GM12878 (cell line): ENCODE measurements at regions not wholly inside any gene's neighbourhood (a gene's known extent, or its start where the extent isn't known, plus 50 kb on each side); places are given as distances from the start of the nearest gene placed in this dataset.
"Not testable (repeated sequence)": the region's sequence is repeated elsewhere in the genome, so short reads cannot be mapped to it uniquely, and the experiment has no call there.

ENCODE experiments used
- ATAC-seq: fragments of 200-7000 bp; cut with Tn5 transposase; 3 replicates; pipeline ENCODE4 v1.9.1; 2020; ENCODE audit warnings: mild to moderate bottlenecking, moderate library complexity
- BruUV-seq: library from RNA; stranded (reverse); fragments of 400-500 nt; replicated peaks from 2 replicates; lab custom pipeline; 2021; lab: Mats Ljungman, UMichigan
- CTCF ChIA-PET: fragments of 300-600 bp; sonication (Branson Sonifier 250); formaldehyde crosslinking; extraction: SDS; loops from one replicate; lab custom pipeline; 2021; ENCODE audit warnings: inconsistent platforms; lab: Yijun Ruan, JAX
- POLR2A ChIA-PET: fragments of 350-600 bp; formaldehyde crosslinking; extraction: SDS; loops from one replicate; lab custom pipeline; 2021; ENCODE audit warnings: inconsistent platforms; lab: Charles Lee
- RAD21 ChIA-PET: fragments of 300-600 bp; sonication (Branson Sonifier 250); formaldehyde crosslinking; loops from one replicate; lab custom pipeline; 2023; ENCODE audit warnings: antibody characterized with exemption; ENCODE audit not compliant: unreplicated experiment; lab: Charles Lee
- SMC1A ChIA-PET: fragments of 300-600 bp; sonication (Branson Sonifier 250); formaldehyde crosslinking; loops from one replicate; lab custom pipeline; 2023; ENCODE audit not compliant: unreplicated experiment, uncharacterized antibody; lab: Charles Lee
- DNase-seq: peaks from one replicate; pipeline ENCODE4 v3.0.0-alpha.2; 2011; ENCODE audit warnings: low read depth, low spot score
- FAIRE-seq: peaks from 3 replicates; lab custom pipeline; 2011; peaks lifted over from hg19 to GRCh38; lab: Jason Lieb, UNC
- H2AFZ ChIP-seq: 2 replicates; pipeline ENCODE4 v1.6.0; 2011; ENCODE audit warnings: low read depth, low read length, control low read depth; ENCODE audit not compliant: control insufficient read depth
- H3K27ac ChIP-seq: 2 replicates; pipeline ENCODE4 v1.5.1; 2011; ENCODE audit warnings: control low read depth; ENCODE audit not compliant: control insufficient read depth, insufficient read depth
- H3K27me3 ChIP-seq, 2 experiments: replicated peaks in 1 of 2; 2 replicates each; pipeline versions ENCODE4 v1.6.0 to v1.6.1; 2011; ENCODE audit warnings: low read length in 1 of 2; ENCODE audit not compliant: control insufficient read depth in 2 of 2, insufficient read depth in 2 of 2
- H3K36me3 ChIP-seq, 2 experiments: 2 replicates each; pipeline ENCODE4 v1.5.1; 2011; ENCODE audit warnings: low read length in 1 of 2; ENCODE audit not compliant: control insufficient read depth in 2 of 2, insufficient read depth in 2 of 2
- H3K4me1 ChIP-seq: 2 replicates; pipeline ENCODE4 v1.6.1; 2011; ENCODE audit warnings: mild to moderate bottlenecking, low read length, moderate library complexity, mixed read lengths; ENCODE audit not compliant: control insufficient read depth, insufficient read depth
- H3K4me2 ChIP-seq: 2 replicates; pipeline ENCODE4 v1.6.0; 2011; ENCODE audit warnings: control low read depth; ENCODE audit not compliant: control insufficient read depth, insufficient read depth
- H3K4me3 ChIP-seq: fragments of 200-600 bp; sonication (generic); 2 replicates; pipeline ENCODE4 v1.5.1; 2016
- H3K79me2 ChIP-seq: 2 replicates; pipeline ENCODE4 v1.6.0; 2011; ENCODE audit warnings: low read length; ENCODE audit not compliant: control insufficient read depth, insufficient read depth
- H3K9ac ChIP-seq: 2 replicates; pipeline ENCODE4 v1.8.0; 2011; ENCODE audit warnings: low read length, control low read depth, mixed read lengths; ENCODE audit not compliant: control insufficient read depth, insufficient read depth
- H3K9me3 ChIP-seq: replicated peaks from 3 replicates; pipeline ENCODE4 v1.5.1; 2011; ENCODE audit warnings: mild to moderate bottlenecking, low read length; ENCODE audit not compliant: control insufficient read depth, insufficient read depth
- H4K20me1 ChIP-seq: 2 replicates; pipeline ENCODE4 v1.6.0; 2011; ENCODE audit not compliant: control insufficient read depth, insufficient read depth
- BMI1 ChIP-seq: fragments of 450-650 bp; IDR thresholded peaks from 2 replicates; pipeline ENCODE4 v1.6.1; 2016; ENCODE audit warnings: mild to moderate bottlenecking, moderate library complexity, borderline replicate concordance
- MAX ChIP-seq: IDR thresholded peaks from 2 replicates; pipeline ENCODE4 v1.6.1; 2012; ENCODE audit warnings: low read depth, low read length, improper control_type of control experiment
- WGBS: methylation state at CpG from one replicate; pipeline ENCODE4 v1.1.6; 2016; ENCODE audit warnings: low lambda C conversion rate; ENCODE audit not compliant: insufficient replicate concordance, insufficient coverage; ENCODE audit errors: missing lambda C conversion rate; 5-methylcytosine and 5-hydroxymethylcytosine counted together
- in situ Hi-C: fragments of 300-500 bp; cut with MboI; formaldehyde crosslinking; loops from 9 replicates; pipeline ENCODE4 v1.14.3; 2018; ENCODE audit warnings: mixed read lengths
- intact Hi-C: fragments of 100-400 bp; cut with micrococcal nuclease; formaldehyde crosslinking; loops from one replicate; pipeline ENCODE4 v1.14.2; 2022; ENCODE audit not compliant: unreplicated experiment

GRCh38 chr6:165766026-165766425 is 103.0 kb upstream of the PDE10A start:
- no TSS peak for BruUV-seq
- Histone ChIP-seq H3K4me2 (no peak overlapping the region), H4K20me1 (no peaks in the 10 kb centered on the region), H2AFZ (no peak overlapping the region), H3K27me3 (no peaks in the 10 kb centered on the region), H3K4me3 (no peak overlapping the region), H3K79me2 (no peaks in the 10 kb centered on the region), H3K36me3 (no peaks in the 10 kb centered on the region), H3K9me3 (no peaks in the 10 kb centered on the region; the same call in 2 of the 3 replicates), H3K27ac (no peak overlapping the region), H3K9ac (no peak overlapping the region), H3K4me1 (no peaks in the 10 kb centered on the region)
- SMC1A ChIA-PET, result no interaction called here
- DNase-seq, result no peak
- RAD21 ChIA-PET, result no interaction called here
- POLR2A ChIA-PET, result no interaction called here
- intact Hi-C loops (no loop called here), in situ Hi-C loops (no loop called here)
- no peak for FAIRE-seq
- TF ChIP-seq MAX (no peak), BMI1 (no peak)
- CTCF ChIA-PET, result interaction anchor here (1.0 kb wide), 1 partner anchor 340 kb away, joined by 3 read pairs; no protein-coding TSS in a partner anchor
- WGBS, result 38% methylated on average over 7 of the region's 7 CpGs
- ATAC-seq, result no peak

GRCh38 chr6:165765256-165765655 is 102.2 kb upstream of the PDE10A start:
- H3K9me3 ChIP-seq, H3K27ac ChIP-seq, DNase-seq, H3K4me1 ChIP-seq, H3K36me3 ChIP-seq, in situ Hi-C loops, intact Hi-C loops, BruUV-seq, ATAC-seq, RAD21 ChIA-PET, FAIRE-seq, H3K4me3 ChIP-seq, H3K4me2 ChIP-seq, H3K9ac ChIP-seq, H2AFZ ChIP-seq, POLR2A ChIA-PET, H4K20me1 ChIP-seq, SMC1A ChIA-PET, H3K79me2 ChIP-seq, H3K27me3 ChIP-seq: not testable (repeated sequence)
- CTCF ChIA-PET, result interaction anchor here (0.6 to 1.0 kb wide), 2 partner anchors 18 to 341 kb away, joined by 3 read pairs; no protein-coding TSS in a partner anchor
- 64% methylated on average over 7 of the region's 33 CpGs for WGBS
